GM13977 (cell line): ENCODE measurements at regions not wholly inside any gene's neighbourhood (a gene's known extent, or its start where the extent isn't known, plus 50 kb on each side); places are given as distances from the start of the nearest gene placed in this dataset.

Source experiments
- DNase-seq: peaks from one replicate; pipeline ENCODE4 v3.0.0; 2012; ENCODE audit warnings: low spot score
- in situ Hi-C: fragments of 300-500 bp; cut with MboI; formaldehyde crosslinking; loops from one replicate; pipeline ENCODE4 v1.12.0; 2022; ENCODE audit warnings: low sequenced_read_pairs, low pct_unique_long_range_greater_than_20kb, mixed read lengths, inconsistent platforms; ENCODE audit not compliant: unreplicated experiment
- TF ChIP-seq, protein P1 (sequence below): IDR thresholded peaks from 2 replicates; pipeline ENCODE4 v1.5.1; 2012; ENCODE audit warnings: mild to moderate bottlenecking, control low read depth; ENCODE audit not compliant: insufficient read depth; ENCODE audit errors: extremely low read depth, missing control alignments

DNA sequence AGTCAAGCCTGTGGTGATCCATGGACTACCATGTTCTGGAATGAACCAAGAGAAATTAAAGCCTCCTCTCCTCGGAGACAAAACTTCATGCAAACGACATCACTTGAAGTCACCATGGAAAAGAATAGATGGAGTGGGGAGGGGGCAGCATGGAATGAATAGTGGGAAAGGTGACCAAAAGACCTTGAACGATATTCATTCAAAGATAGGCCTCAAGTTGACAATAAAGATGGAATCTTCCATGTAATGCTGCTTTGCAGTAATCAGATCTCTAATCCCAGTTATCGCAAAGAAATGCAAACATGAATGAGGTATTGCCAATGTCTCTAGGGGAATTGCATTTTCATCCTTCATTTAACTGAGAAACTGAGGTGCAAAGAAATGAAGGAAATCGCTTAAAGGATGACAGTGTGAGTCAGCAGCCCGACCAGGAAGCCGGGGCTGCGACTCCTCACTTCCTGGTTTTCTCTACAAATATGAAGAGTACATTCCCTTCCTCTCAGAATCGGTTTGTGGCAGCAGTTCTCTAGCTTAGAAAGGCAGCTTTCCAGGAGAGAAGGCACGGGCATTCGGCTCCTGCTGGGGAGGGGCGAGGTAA lies 65.6 kb upstream of the RREB1 start:
- no peak for DNase-seq
- TF ChIP-seq, protein P1, sequence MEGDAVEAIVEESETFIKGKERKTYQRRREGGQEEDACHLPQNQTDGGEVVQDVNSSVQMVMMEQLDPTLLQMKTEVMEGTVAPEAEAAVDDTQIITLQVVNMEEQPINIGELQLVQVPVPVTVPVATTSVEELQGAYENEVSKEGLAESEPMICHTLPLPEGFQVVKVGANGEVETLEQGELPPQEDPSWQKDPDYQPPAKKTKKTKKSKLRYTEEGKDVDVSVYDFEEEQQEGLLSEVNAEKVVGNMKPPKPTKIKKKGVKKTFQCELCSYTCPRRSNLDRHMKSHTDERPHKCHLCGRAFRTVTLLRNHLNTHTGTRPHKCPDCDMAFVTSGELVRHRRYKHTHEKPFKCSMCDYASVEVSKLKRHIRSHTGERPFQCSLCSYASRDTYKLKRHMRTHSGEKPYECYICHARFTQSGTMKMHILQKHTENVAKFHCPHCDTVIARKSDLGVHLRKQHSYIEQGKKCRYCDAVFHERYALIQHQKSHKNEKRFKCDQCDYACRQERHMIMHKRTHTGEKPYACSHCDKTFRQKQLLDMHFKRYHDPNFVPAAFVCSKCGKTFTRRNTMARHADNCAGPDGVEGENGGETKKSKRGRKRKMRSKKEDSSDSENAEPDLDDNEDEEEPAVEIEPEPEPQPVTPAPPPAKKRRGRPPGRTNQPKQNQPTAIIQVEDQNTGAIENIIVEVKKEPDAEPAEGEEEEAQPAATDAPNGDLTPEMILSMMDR = no peak
- in situ Hi-C loops = no loop called here

DNA sequence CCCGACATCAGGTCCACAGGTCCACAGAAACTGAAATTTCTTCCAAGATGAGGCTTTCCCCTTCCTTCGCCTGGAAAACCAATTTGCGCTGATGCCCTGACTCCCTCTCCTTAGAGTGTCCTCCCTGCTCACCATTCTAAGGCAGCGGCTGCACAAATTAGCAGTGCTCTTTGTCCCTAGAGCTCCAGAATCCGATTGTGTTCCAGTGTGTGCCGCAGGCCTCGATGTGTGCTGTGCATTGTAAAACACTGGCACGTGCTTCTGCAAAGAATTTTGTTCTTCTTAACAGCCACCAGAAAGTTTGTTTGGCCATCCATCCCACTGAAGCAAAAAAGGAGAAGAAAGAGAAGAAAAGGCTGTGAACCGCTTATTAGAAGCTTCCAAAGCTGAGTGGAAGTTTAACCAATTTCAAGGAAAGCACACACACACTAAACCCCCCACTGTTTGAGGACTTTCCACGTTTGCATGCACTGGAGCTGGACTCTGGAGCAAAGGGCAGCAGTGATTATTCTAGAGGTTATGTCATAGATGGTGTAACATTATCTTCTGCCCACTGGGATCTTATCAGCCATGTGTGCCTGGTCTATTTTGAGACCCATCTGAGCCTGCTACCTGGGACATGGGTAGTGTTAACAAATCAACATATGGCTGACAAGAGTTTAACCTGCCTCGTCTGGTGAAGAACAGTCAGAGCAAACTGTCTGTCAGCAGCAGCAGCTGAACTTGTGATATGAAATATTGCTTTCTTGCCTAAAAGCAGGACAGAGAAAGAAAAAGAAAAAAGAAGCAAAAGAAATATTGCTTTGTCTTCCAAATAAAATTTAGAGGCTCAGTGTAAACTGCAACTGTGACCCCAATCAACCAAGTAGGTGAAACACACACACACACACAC lies 64.9 kb upstream of the RREB1 start:
- in situ Hi-C loops = no loop called here
- TF ChIP-seq, protein P1 = no peak
- no peak for DNase-seq

DNA sequence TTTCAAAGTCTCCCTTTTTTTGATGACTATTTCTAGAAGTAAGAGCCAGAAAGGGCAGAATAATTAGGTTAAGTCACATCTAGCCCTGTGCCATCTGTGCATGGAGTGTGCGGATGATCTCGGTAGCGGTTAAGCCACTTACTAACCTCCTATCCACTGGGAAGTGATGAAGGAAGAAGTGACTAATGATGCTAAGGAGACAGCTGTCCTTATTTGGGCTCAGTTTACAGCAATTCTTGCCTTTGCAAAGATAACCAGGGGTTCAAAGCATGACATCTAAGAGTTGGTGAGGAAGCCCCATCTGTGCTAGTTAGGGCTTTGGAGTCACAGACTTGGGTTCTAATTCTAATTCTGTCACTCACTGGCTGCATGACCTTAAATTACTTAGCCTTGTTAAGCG lies 62.4 kb upstream of the RREB1 start:
- in situ Hi-C loops = no loop called here
- TF ChIP-seq, protein P1 = no peak
- DNase-seq = no peak

DNA sequence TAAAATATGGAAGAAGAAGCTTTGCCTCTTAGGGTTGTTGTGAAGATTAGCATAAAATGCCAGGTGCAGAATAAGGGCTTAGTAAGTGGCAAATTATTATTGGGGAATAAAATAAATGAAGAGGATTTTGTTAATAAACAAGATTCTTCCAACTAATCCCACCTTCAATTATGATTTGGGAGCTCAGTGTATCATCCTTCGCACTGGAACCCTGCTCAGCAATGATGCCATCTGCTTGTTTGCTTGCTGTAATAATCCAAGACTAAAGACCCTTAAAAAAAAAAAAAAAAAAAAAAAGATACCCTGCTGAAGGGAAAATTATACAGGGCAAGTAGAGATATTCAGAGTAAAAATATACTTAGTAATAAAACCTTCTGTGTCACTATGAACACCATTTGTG lies 62.0 kb upstream of the RREB1 start:
- no peak for DNase-seq
- TF ChIP-seq, protein P1 = no peak

DNA sequence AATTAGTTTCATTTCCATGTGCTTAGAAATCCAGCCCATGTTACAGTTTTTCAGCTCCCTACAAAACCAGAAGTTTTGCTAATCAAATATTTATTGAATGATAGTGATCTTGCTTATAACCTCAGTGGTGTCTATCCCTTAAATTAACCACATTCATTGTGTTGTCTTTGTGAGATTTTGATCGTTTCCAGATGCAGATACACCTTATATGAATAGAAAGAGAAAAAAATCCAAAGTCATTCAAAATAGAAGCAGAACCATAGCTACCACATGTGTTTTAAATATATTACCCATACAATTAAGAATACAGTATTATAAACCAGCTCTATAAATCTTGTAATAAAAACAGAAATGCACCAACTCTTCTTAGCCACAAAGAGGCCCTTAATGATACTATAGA lies 60.6 kb upstream of the RREB1 start:
- no peak for DNase-seq
- TF ChIP-seq, protein P1 = no peak
- in situ Hi-C loops = no loop called here

More for the DNA sequence above, 62.0 kb upstream of the RREB1 start:
- in situ Hi-C loops = no loop called here

DNA sequence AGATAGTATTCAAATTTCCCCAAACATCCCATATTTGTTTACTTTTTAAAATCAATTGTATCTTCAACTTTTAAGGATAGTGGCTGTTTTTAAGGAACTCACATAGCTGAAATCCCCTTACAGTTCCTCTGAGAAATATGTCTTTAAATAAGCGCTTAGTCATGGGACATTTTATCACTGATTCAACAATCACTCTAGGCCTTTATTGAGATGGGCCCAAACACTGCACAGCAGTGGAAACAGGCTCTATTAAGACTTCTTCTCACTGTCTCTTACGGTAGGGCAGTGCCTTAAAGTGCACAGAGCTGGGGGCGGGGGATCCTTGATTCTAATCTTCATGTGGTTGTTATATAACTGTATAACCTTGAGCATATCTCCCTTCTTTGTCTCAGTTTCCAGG lies 59.8 kb upstream of the RREB1 start:
- TF ChIP-seq, protein P1 = no peak
- in situ Hi-C loops = no loop called here
- DNase-seq = no peak
